Lung (tissue), 11 donors: ENCODE measurements at regions not wholly inside any gene's neighbourhood (a gene's known extent, or its start where the extent isn't known, plus 50 kb on each side); places are given as distances from the start of the nearest gene placed in this dataset.
"Not testable (repeated sequence)": the region's sequence is repeated elsewhere in the genome, so short reads cannot be mapped to it uniquely, and the experiment has no call there.

Experiments used
- ATAC-seq: fragments of 200-7000 bp; cut with Tn5 transposase; one replicate; pipeline ENCODE4 v1.9.1; 2020; ENCODE audit warnings: moderate number of reproducible peaks; ENCODE audit not compliant: insufficient read depth, low FRiP score
- DNase-seq, 3 donors: peaks; one replicate each; pipeline ENCODE4 v3.0.0-alpha.2; 2013 to 2017
- H3K27ac ChIP-seq, 2 donors: one replicate each; pipeline ENCODE4 v1.5.1; 2013; ENCODE audit warnings: mild to moderate bottlenecking in 2 of 2, moderate library complexity in 2 of 2, control low read depth in 1 of 2, inconsistent platforms in 1 of 2, low read depth in 1 of 2, low read length in 1 of 2
- H3K27me3 ChIP-seq, 3 donors: one replicate each; pipeline ENCODE4 v1.5.1; 2013; ENCODE audit warnings: low read length in 2 of 3; ENCODE audit not compliant: control insufficient read depth in 3 of 3, insufficient read depth in 3 of 3
- H3K36me3 ChIP-seq, 4 donors: one replicate each; pipeline ENCODE4 v1.5.1; 2013; ENCODE audit warnings: low read length in 4 of 4, mild to moderate bottlenecking in 1 of 4, moderate library complexity in 1 of 4; ENCODE audit not compliant: control insufficient read depth in 4 of 4, insufficient read depth in 4 of 4
- H3K4me1 ChIP-seq, 5 donors: one replicate each; pipeline ENCODE4 v1.5.1; 2013; ENCODE audit warnings: low read length in 5 of 5, mild to moderate bottlenecking in 2 of 5, moderate library complexity in 1 of 5; ENCODE audit not compliant: control insufficient read depth in 5 of 5, insufficient read depth in 5 of 5
- H3K4me3 ChIP-seq: one replicate; pipeline ENCODE4 v1.5.1; 2013; ENCODE audit warnings: mild to moderate bottlenecking, control low read depth, moderate library complexity
- H3K9ac ChIP-seq, 2 donors: one replicate each; pipeline ENCODE4 v1.5.1; 2013; ENCODE audit warnings: low read length in 2 of 2, control low read depth in 1 of 2; ENCODE audit not compliant: insufficient read depth in 1 of 2
- H3K9me3 ChIP-seq, 4 donors: one replicate each; pipeline ENCODE4 v1.5.1; 2013; ENCODE audit warnings: low read length in 3 of 4, mild to moderate bottlenecking in 1 of 4, moderate library complexity in 1 of 4; ENCODE audit not compliant: control insufficient read depth in 4 of 4, insufficient read depth in 3 of 4
- CTCF ChIP-seq: IDR thresholded peaks from 2 replicates; pipeline ENCODE4 v1.5.1; 2012; ENCODE audit warnings: mild to moderate bottlenecking; ENCODE audit errors: control extremely low read depth, extremely low read depth
- WGBS, 2 donors: extraction: QIAGEN DNeasy Blood & Tissue Kit; methylation state at CpG; one replicate each; pipeline ENCODE4 v1.1.7; 2013; 5-methylcytosine and 5-hydroxymethylcytosine counted together
- donor health status: control.
- donor health status: control.
- donor health status: Bipolar disorder and iron deficiency.
- donor health status: healthy.
- donor health status: DM: yes; HTN: yes; CAD: no.

- peaks cover 0 to 4% (median 0%) of the 10 kb centered on the region in 5 donors for H3K4me1 ChIP-seq
- no peak overlapping the region for H3K27ac ChIP-seq
- ATAC-seq: no peak
- H3K9ac ChIP-seq: no peak overlapping the region
- no peaks in the 10 kb centered on the region for H3K27me3 ChIP-seq
- no peak for TF ChIP-seq CTCF
- H3K36me3 ChIP-seq: no peaks in the 10 kb centered on the region
- WGBS, 2 donors: 87 to 90% methylated on average over 5 of the region's 5 CpGs
- H3K4me3 ChIP-seq: no peak overlapping the region
- no peak for DNase-seq
- no peaks in the 10 kb centered on the region for H3K9me3 ChIP-seq
Observed at GRCh38 chr2:180778291-180778690, 202.1 kb upstream of the UBE2E3 start.

GRCh38 chr2:180776921-180777320, 203.5 kb upstream of the UBE2E3 start:
- no peak overlapping the region for H3K4me3 ChIP-seq
- no peaks in the 10 kb centered on the region for H3K36me3 ChIP-seq
- H3K27ac ChIP-seq: no peak overlapping the region
- peaks cover 0 to 4% (median 0%) of the 10 kb centered on the region in 5 donors for H3K4me1 ChIP-seq
- no peaks in the 10 kb centered on the region for H3K9me3 ChIP-seq
- H3K9ac ChIP-seq: no peak overlapping the region
- H3K27me3 ChIP-seq: no peaks in the 10 kb centered on the region
- no peak for TF ChIP-seq CTCF
- DNase-seq (peak in 2 of 3 donors; percentile 14 to 15), ATAC-seq (no peak)

GRCh38 chr2:180775711-180776110, 204.7 kb upstream of the UBE2E3 start:
- no peak for DNase-seq
- H3K27me3 ChIP-seq: no peaks in the 10 kb centered on the region
- H3K27ac ChIP-seq: no peak overlapping the region
- peaks cover 0 to 9% (median 0%) of the 10 kb centered on the region in 5 donors for H3K4me1 ChIP-seq
- no peak for ATAC-seq
- no peak overlapping the region for H3K9ac ChIP-seq
- no peak overlapping the region for H3K4me3 ChIP-seq
- WGBS, 2 donors: 76 to 90% methylated on average over 3 of the region's 3 CpGs
- no peaks in the 10 kb centered on the region for H3K36me3 ChIP-seq
- no peak for TF ChIP-seq CTCF
- no peaks in the 10 kb centered on the region for H3K9me3 ChIP-seq

- not testable (repeated sequence) for H3K4me1 ChIP-seq, H3K9me3 ChIP-seq, ATAC-seq, H3K27me3 ChIP-seq, H3K27ac ChIP-seq, H3K36me3 ChIP-seq, DNase-seq, H3K4me3 ChIP-seq, H3K9ac ChIP-seq
- 75 to 83% methylated on average over 6 of the region's 6 CpGs for WGBS, 2 donors
Observed at GRCh38 chr2:180765316-180765715, 215.1 kb upstream of the UBE2E3 start.
